Medulla oblongata (tissue), 1 donor: ENCODE measurements at regions not wholly inside any gene's neighbourhood (a gene's known extent, or its start where the extent isn't known, plus 50 kb on each side); places are given as distances from the start of the nearest gene placed in this dataset.

Experiments
- DNase-seq: peaks from one replicate; pipeline ENCODE4 v3.0.0-alpha.2; 2015; ENCODE audit errors: extremely low spot score

GRCh38 chr4:181969151-181969550, 274.1 kb upstream of the TENM3 start:
- no peak for DNase-seq

- DNase-seq, result no peak
Measured at GRCh38 chr4:181970366-181970765, 272.8 kb upstream of the TENM3 start.

GRCh38 chr4:181971411-181971810, 271.8 kb upstream of the TENM3 start:
- peak; percentile 20 for DNase-seq

- DNase-seq, result no peak
Measured at GRCh38 chr4:181971973-181972372, 271.2 kb upstream of the TENM3 start.

- no peak for DNase-seq
Measured at GRCh38 chr4:181976764-181977163, 266.4 kb upstream of the TENM3 start.

- no peak for DNase-seq
Measured at GRCh38 chr4:181982437-181982836, 260.8 kb upstream of the TENM3 start.

GRCh38 chr4:181982856-181983255, 260.3 kb upstream of the TENM3 start:
- no peak for DNase-seq

- DNase-seq, result no peak
Measured at GRCh38 chr4:181987392-181987791, 255.8 kb upstream of the TENM3 start.

GRCh38 chr4:181989071-181989470, 254.1 kb upstream of the TENM3 start:
- DNase-seq, result no peak

GRCh38 chr4:181991369-181992108, 251.7 kb upstream of the TENM3 start:
- no peak for DNase-seq

GRCh38 chr4:181998398-181999295, 244.6 kb upstream of the TENM3 start:
- DNase-seq, result no peak

- DNase-seq, result no peak
Measured at GRCh38 chr4:182000077-182000476, 243.1 kb upstream of the TENM3 start.

GRCh38 chr4:182010876-182011275, 232.3 kb upstream of the TENM3 start:
- DNase-seq, result no peak

- no peak for DNase-seq
Measured at GRCh38 chr4:182014164-182014563, 229.0 kb upstream of the TENM3 start.

- DNase-seq, result no peak
Measured at GRCh38 chr4:182015014-182015413, 228.2 kb upstream of the TENM3 start.

GRCh38 chr4:182015893-182016292, 227.3 kb upstream of the TENM3 start:
- no peak for DNase-seq

- DNase-seq, result no peak
Measured at GRCh38 chr4:182017038-182017437, 226.2 kb upstream of the TENM3 start.

- no peak for DNase-seq
Measured at GRCh38 chr4:182018691-182019090, 224.5 kb upstream of the TENM3 start.

- no peak for DNase-seq
Measured at GRCh38 chr4:182019148-182019652, 224.0 kb upstream of the TENM3 start.

GRCh38 chr4:182022909-182023308, 220.3 kb upstream of the TENM3 start:
- DNase-seq, result no peak

GRCh38 chr4:182023469-182023868, 219.7 kb upstream of the TENM3 start:
- DNase-seq, result no peak

- DNase-seq, result no peak
Measured at GRCh38 chr4:182042945-182043344, 200.3 kb upstream of the TENM3 start.

GRCh38 chr4:182048871-182049270, 194.3 kb upstream of the TENM3 start:
- DNase-seq, result no peak
